Liver (tissue), 7 donors: ENCODE measurements at regions not wholly inside any gene's neighbourhood (a gene's known extent, or its start where the extent isn't known, plus 50 kb on each side); places are given as distances from the start of the nearest gene placed in this dataset.

Experiments
- DNase-seq: peaks from one replicate; pipeline ENCODE4 v3.0.0-alpha.2; 2017; ENCODE audit warnings: low spot score
- H3K27ac ChIP-seq, 2 donors: one replicate each; pipeline ENCODE4 v1.7.0; 2013; ENCODE audit warnings: inconsistent platforms in 2 of 2, low read length in 2 of 2, control low read depth in 1 of 2, low read depth in 1 of 2, mild to moderate bottlenecking in 1 of 2
- H3K27me3 ChIP-seq, 4 donors: one replicate each; pipeline versions ENCODE4 v1.6.1 to v1.7.0; 2013; ENCODE audit warnings: low read length in 3 of 4, inconsistent platforms in 1 of 4, mild to moderate bottlenecking in 1 of 4, moderate library complexity in 1 of 4; ENCODE audit not compliant: control insufficient read depth in 4 of 4, insufficient read depth in 4 of 4
- H3K36me3 ChIP-seq, 4 donors: one replicate each; pipeline versions ENCODE4 v1.6.1 to v1.7.0; 2013; ENCODE audit warnings: low read length in 3 of 4, mild to moderate bottlenecking in 3 of 4, low read depth in 1 of 4, moderate library complexity in 1 of 4; ENCODE audit not compliant: control insufficient read depth in 4 of 4, insufficient read depth in 3 of 4
- H3K4me1 ChIP-seq, 4 donors: one replicate each; pipeline versions ENCODE4 v1.6.1 to v1.7.0; 2013; ENCODE audit warnings: low read length in 3 of 4, mild to moderate bottlenecking in 3 of 4, moderate library complexity in 1 of 4; ENCODE audit not compliant: control insufficient read depth in 4 of 4, insufficient read depth in 4 of 4
- H3K4me3 ChIP-seq, 3 donors: one replicate each; pipeline versions ENCODE4 v1.6.1 to v1.7.0; 2013; ENCODE audit warnings: low read length in 3 of 3, control low read depth in 1 of 3, low read depth in 1 of 3, mild to moderate bottlenecking in 1 of 3
- H3K9ac ChIP-seq, 2 donors: one replicate each; pipeline ENCODE4 v1.7.0; 2013; ENCODE audit warnings: low read length in 2 of 2, mild to moderate bottlenecking in 2 of 2, moderate library complexity in 2 of 2, control low read depth in 1 of 2, low read depth in 1 of 2
- H3K9me3 ChIP-seq, 4 donors: one replicate each; pipeline versions ENCODE4 v1.6.1 to v1.7.0; 2013; ENCODE audit warnings: low read length in 3 of 4; ENCODE audit not compliant: control insufficient read depth in 4 of 4
- EGR1 ChIP-seq, 2 donors: IDR thresholded peaks; 2 replicates each; pipeline ENCODE4 v1.6.1; 2016 to 2018; ENCODE audit warnings: antibody characterized with exemption in 2 of 2, low read depth in 2 of 2
- GABPA ChIP-seq, 2 donors: IDR thresholded peaks in 1 of 2; conservative IDR thresholded peaks in 1 of 2; 2 replicates each; pipeline ENCODE4 v1.6.1; 2016; ENCODE audit warnings: antibody characterized with exemption in 2 of 2, mild to moderate bottlenecking in 1 of 2, moderate library complexity in 1 of 2
- HNF4A ChIP-seq, 2 donors: conservative IDR thresholded peaks; 2 replicates each; pipeline ENCODE4 v1.6.1; 2016; ENCODE audit warnings: antibody characterized with exemption in 2 of 2, mild to moderate bottlenecking in 2 of 2
- MAX ChIP-seq: IDR thresholded peaks from 2 replicates; pipeline ENCODE4 v1.6.1; 2016; ENCODE audit warnings: antibody characterized with exemption
- NR2F2 ChIP-seq: IDR thresholded peaks from 2 replicates; pipeline ENCODE4 v1.6.1; 2016; ENCODE audit warnings: antibody characterized with exemption
- RAD21 ChIP-seq, 2 donors: IDR thresholded peaks; 2 replicates each; pipeline ENCODE4 v1.6.1; 2016; ENCODE audit warnings: antibody characterized with exemption in 2 of 2, mild to moderate bottlenecking in 2 of 2
- REST ChIP-seq: IDR thresholded peaks from 2 replicates; pipeline ENCODE4 v1.6.1; 2016; ENCODE audit warnings: antibody characterized with exemption, mild to moderate bottlenecking
- RXRA ChIP-seq, 2 donors: IDR thresholded peaks; 2 replicates each; pipeline ENCODE4 v1.6.1; 2017 to 2018; ENCODE audit warnings: antibody characterized with exemption in 2 of 2, mild to moderate bottlenecking in 1 of 2
- TAF1 ChIP-seq: conservative IDR thresholded peaks from 2 replicates; pipeline ENCODE4 v1.6.1; 2016; ENCODE audit warnings: antibody characterized with exemption, mild to moderate bottlenecking
- ZBTB33 ChIP-seq: IDR thresholded peaks from 2 replicates; pipeline ENCODE4 v1.6.1; 2016; ENCODE audit warnings: antibody characterized with exemption
- WGBS: extraction: QIAGEN DNeasy Blood & Tissue Kit; methylation state at CpG from one replicate; pipeline ENCODE4 v1.1.7; 2013; 5-methylcytosine and 5-hydroxymethylcytosine counted together
- donor health status: healthy.
- donor health status: healthy.
- donor health status: healthy.
- donor health status: healthy.

GRCh38 chr5:145245354-145245753 is 589.8 kb downstream of the PRELID2 start:
- no peak for TF ChIP-seq EGR1 (IDR thresholded peaks at IDR 0.05; ENCODE audit: low read depth in 2 of 2)
- TF ChIP-seq GABPA (IDR thresholded peaks at IDR 0.05 in 1 of 2, conservative IDR thresholded peaks at IDR 0.05 in 1 of 2): no peak
- TF ChIP-seq REST: no peak
- TF ChIP-seq NR2F2: no peak
- TF ChIP-seq MAX: no peak
- H3K9me3 ChIP-seq: no peaks in the 10 kb centered on the region
- DNase-seq: no peak
- H3K4me3 ChIP-seq: no peak overlapping the region
- no peaks in the 10 kb centered on the region for H3K4me1 ChIP-seq
- H3K36me3 ChIP-seq: no peaks in the 10 kb centered on the region
- H3K9ac ChIP-seq: no peak overlapping the region
- 50% methylated on average over 5 of the region's 5 CpGs for WGBS
- no peak overlapping the region for H3K27ac ChIP-seq
- no peaks in the 10 kb centered on the region for H3K27me3 ChIP-seq

GRCh38 chr5:145244788-145245187 is 590.4 kb downstream of the PRELID2 start:
- Histone ChIP-seq H3K9ac (no peak overlapping the region), H3K4me1 (no peaks in the 10 kb centered on the region), H3K9me3 (no peaks in the 10 kb centered on the region), H3K27ac (no peak overlapping the region), H3K27me3 (no peaks in the 10 kb centered on the region), H3K36me3 (no peaks in the 10 kb centered on the region), H3K4me3 (no peak overlapping the region)
- TF ChIP-seq GABPA (IDR thresholded peaks at IDR 0.05 in 1 of 2, conservative IDR thresholded peaks at IDR 0.05 in 1 of 2) (no peak), ZBTB33 (no peak), NR2F2 (no peak), HNF4A (conservative IDR thresholded peaks at IDR 0.05) (no peak), TAF1 (no peak), RXRA (IDR thresholded peaks at IDR 0.05) (no peak)
- 72% methylated on average over 2 of the region's 2 CpGs for WGBS
- DNase-seq: no peak

- TF ChIP-seq RXRA (IDR thresholded peaks at IDR 0.05): no peak
- no peak for TF ChIP-seq EGR1 (IDR thresholded peaks at IDR 0.05; ENCODE audit: low read depth in 2 of 2)
- no peak for TF ChIP-seq RAD21 (IDR thresholded peaks at IDR 0.05)
- no peak for TF ChIP-seq GABPA (IDR thresholded peaks at IDR 0.05 in 1 of 2, conservative IDR thresholded peaks at IDR 0.05 in 1 of 2)
- TF ChIP-seq REST: no peak
- H3K27ac ChIP-seq: no peak overlapping the region
- WGBS: 85% methylated on average over 4 of the region's 4 CpGs
- H3K4me1 ChIP-seq: no peaks in the 10 kb centered on the region
- no peak overlapping the region for H3K9ac ChIP-seq
- no peak overlapping the region for H3K4me3 ChIP-seq
- no peak for DNase-seq
- no peaks in the 10 kb centered on the region for H3K27me3 ChIP-seq
- no peaks in the 10 kb centered on the region for H3K9me3 ChIP-seq
- no peaks in the 10 kb centered on the region for H3K36me3 ChIP-seq
Observed at GRCh38 chr5:145244251-145244650, 590.9 kb downstream of the PRELID2 start.
